T-cell (primary cell): ENCODE measurements at regions not wholly inside any gene's neighbourhood (a gene's known extent, or its start where the extent isn't known, plus 50 kb on each side); places are given as distances from the start of the nearest gene placed in this dataset.

Experiments
- ATAC-seq, 4 experiments: fragments of 200-7000 bp in 3 of 4; fragments of 150-1000 bp in 1 of 4; cut with Tn5 transposase; replicated peaks in 1 of 4; 1 replicate in 3 of 4; 2 replicates in 1 of 4; pipeline ENCODE4 v1.10.0; 2021; ENCODE audit warnings: moderate library complexity in 3 of 4, mild to moderate bottlenecking in 2 of 4, moderate number of reproducible peaks in 1 of 4
- CTCF ChIA-PET, 2 donors: fragments of 300-600 bp; sonication (Branson Sonifier 250); formaldehyde crosslinking; loops; one replicate each; lab custom pipeline; 2022; ENCODE audit warnings: antibody characterized with exemption in 2 of 2; lab: Charles Lee
- POLR2A ChIA-PET, 2 donors: fragments of 300-600 bp; sonication (Branson Sonifier 250); formaldehyde crosslinking; loops; one replicate each; lab custom pipeline; 2022; ENCODE audit warnings: antibody characterized with exemption in 2 of 2; lab: Charles Lee
- DNase-seq, 35 experiments: peaks; one replicate each; pipeline versions ENCODE4 v3.0.0 to v3.0.0-alpha.2; 2013 to 2023
- H3K27ac ChIP-seq: one replicate; pipeline ENCODE4 v1.5.1; 2013; ENCODE audit warnings: low read length
- H3K27me3 ChIP-seq, 2 experiments: replicated peaks in 1 of 2; 1 replicate in 1 of 2; 2 replicates in 1 of 2; pipeline versions ENCODE4 v1.6.1 to v1.7.0; 2013; ENCODE audit warnings: low read length in 1 of 2, mixed read lengths in 1 of 2; ENCODE audit not compliant: control insufficient read depth in 2 of 2, insufficient read depth in 2 of 2; ENCODE audit errors: extremely low read depth in 1 of 2
- H3K36me3 ChIP-seq, 2 donors: 1 replicate in 1 of 2; 2 replicates in 1 of 2; pipeline versions ENCODE4 v1.6.1 to v1.7.0; 2013; ENCODE audit warnings: low read length in 1 of 2; ENCODE audit not compliant: control insufficient read depth in 2 of 2, insufficient read depth in 1 of 2; ENCODE audit errors: extremely low read depth in 1 of 2
- H3K4me1 ChIP-seq, 2 experiments: 1 replicate in 1 of 2; 2 replicates in 1 of 2; pipeline versions ENCODE4 v1.6.1 to v1.7.0; 2013; ENCODE audit warnings: low read length in 2 of 2, mixed read lengths in 1 of 2; ENCODE audit not compliant: insufficient read depth in 2 of 2, control insufficient read depth in 1 of 2; ENCODE audit errors: extremely low read depth in 1 of 2
- H3K4me3 ChIP-seq, 2 donors: 1 replicate in 1 of 2; 2 replicates in 1 of 2; pipeline versions ENCODE4 v1.5.1 to v1.7.0; 2013; ENCODE audit warnings: mild to moderate bottlenecking in 2 of 2, low read length in 1 of 2, moderate library complexity in 1 of 2; ENCODE audit not compliant: control insufficient read depth in 1 of 2; ENCODE audit errors: extremely low read depth in 1 of 2
- H3K9me3 ChIP-seq: 2 replicates; pipeline ENCODE4 v1.7.0; 2013
- H3K27ac Mint-ChIP-seq, 2 donors: one replicate each; pipeline ENCODE4 v1.8.0; 2020 to 2021; ENCODE audit warnings: mild to moderate bottlenecking in 2 of 2, mixed read lengths in 2 of 2
- H3K27me3 Mint-ChIP-seq, 2 donors: one replicate each; pipeline ENCODE4 v1.8.0; 2021 to 2022; ENCODE audit warnings: mixed read lengths in 2 of 2
- H3K36me3 Mint-ChIP-seq: one replicate; pipeline ENCODE4 v1.8.0; 2021; ENCODE audit warnings: mixed read lengths
- H3K4me1 Mint-ChIP-seq, 3 donors: one replicate each; pipeline ENCODE4 v1.8.0; 2020 to 2022; ENCODE audit warnings: mixed read lengths in 3 of 3, mild to moderate bottlenecking in 1 of 3
- H3K4me3 Mint-ChIP-seq, 3 donors: one replicate each; pipeline ENCODE4 v1.8.0; 2020 to 2022; ENCODE audit warnings: mild to moderate bottlenecking in 3 of 3, mixed read lengths in 3 of 3, moderate library complexity in 3 of 3
- H3K9me3 Mint-ChIP-seq, 3 donors: one replicate each; pipeline ENCODE4 v1.8.0; 2020 to 2022; ENCODE audit warnings: mixed read lengths in 3 of 3
- WGBS: methylation state at CpG from one replicate; pipeline ENCODE4 v1.1.5; 2013; ENCODE audit warnings: missing lambda C conversion rate; ENCODE audit not compliant: insufficient coverage; 5-methylcytosine and 5-hydroxymethylcytosine counted together

DNA sequence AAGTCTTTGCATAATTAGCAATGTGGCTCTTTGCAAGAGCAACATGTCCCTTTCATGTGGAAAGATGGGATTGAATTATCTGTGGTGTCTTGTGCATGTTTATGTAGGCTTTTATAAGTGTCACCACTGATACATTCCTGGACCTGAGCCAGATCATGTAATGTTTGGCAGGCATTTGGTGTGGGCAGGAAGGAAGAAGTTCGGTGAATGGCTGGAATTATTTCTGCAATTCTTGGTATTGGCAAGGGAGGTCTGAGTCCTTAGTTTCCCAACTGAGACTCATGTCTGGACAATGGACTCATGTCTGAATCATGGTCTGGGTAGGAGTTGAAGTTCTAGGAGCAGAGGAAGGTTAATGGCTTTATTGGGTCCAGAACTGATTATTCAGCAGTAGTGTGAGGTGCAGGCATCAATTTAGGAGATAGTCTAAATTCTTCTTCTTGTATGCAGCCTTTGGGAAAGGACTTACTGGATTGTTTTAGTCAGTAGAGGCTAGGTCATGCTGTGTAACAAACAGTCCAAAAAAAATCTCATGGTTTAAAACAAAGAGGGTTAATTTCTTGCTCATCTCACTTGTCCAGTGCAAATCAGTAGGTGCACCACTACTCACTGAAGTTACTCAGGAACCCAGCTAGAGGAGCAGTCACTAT is 186.5 kb upstream of the LHX5 start:
- no peaks in the 10 kb centered on the region for H3K36me3 Mint-ChIP-seq
- no peaks in the 10 kb centered on the region for H3K27me3 ChIP-seq
- DNase-seq (no peak), ATAC-seq (no peak)
- H3K4me1 Mint-ChIP-seq, result no peaks in the 10 kb centered on the region
- H3K9me3 Mint-ChIP-seq, result peaks cover 7 to 11% (median 9%) of the 10 kb centered on the region in 3 donors
- peaks cover under 1 to 7% of the 10 kb centered on the region in 2 donors for H3K27me3 Mint-ChIP-seq
- no peak overlapping the region for H3K27ac ChIP-seq
- no peak overlapping the region for H3K27ac Mint-ChIP-seq
- ChIA-PET POLR2A (no interaction called here), CTCF (no interaction called here)
- WGBS, result 25% methylated on average over 1 of the region's 1 CpG
- no peaks in the 10 kb centered on the region for H3K4me1 ChIP-seq
- H3K9me3 ChIP-seq, result no peaks in the 10 kb centered on the region
- H3K4me3 Mint-ChIP-seq, result no peak overlapping the region
- no peaks in the 10 kb centered on the region for H3K36me3 ChIP-seq
- no peak overlapping the region for H3K4me3 ChIP-seq

DNA sequence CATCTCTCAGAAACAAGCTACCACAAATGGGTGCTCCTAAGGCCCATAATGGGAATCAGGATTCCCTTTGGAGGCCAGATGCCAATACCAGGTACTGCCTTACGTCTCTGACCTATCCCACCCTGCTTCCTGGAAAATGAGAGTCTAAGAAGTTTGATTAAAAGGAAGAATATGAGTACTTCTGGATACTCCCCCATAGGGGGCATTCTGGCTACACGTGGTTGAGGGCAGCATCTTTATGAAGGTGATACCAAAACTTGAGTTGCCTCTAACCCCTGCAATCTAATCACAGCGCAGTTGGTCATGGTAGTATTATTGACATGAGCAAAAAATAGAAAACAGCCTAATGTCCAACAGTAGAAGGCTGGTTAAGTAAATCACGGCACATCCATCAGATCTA is 184.2 kb upstream of the LHX5 start:
- Mint-ChIP-seq H3K27ac (no peak overlapping the region), H3K27me3 (peaks cover 3 to 13% of the 10 kb centered on the region in 2 donors), H3K4me3 (no peak overlapping the region), H3K4me1 (no peaks in the 10 kb centered on the region), H3K36me3 (no peaks in the 10 kb centered on the region), H3K9me3 (peaks cover 7 to 11% (median 9%) of the 10 kb centered on the region in 3 donors)
- Histone ChIP-seq H3K36me3 (no peaks in the 10 kb centered on the region), H3K9me3 (no peaks in the 10 kb centered on the region), H3K27ac (no peak overlapping the region), H3K4me3 (no peak overlapping the region), H3K27me3 (no peaks in the 10 kb centered on the region), H3K4me1 (no peaks in the 10 kb centered on the region)
- no peak for ATAC-seq
- no peak for DNase-seq
- ChIA-PET CTCF (no interaction called here), POLR2A (interaction anchor here in 1 of 2 donors (0.6 kb wide), 1 partner anchor 1281 kb away, joined by 3 read pairs; no protein-coding TSS in a partner anchor)
- no CpG with 5 or more reads among the region's 4 CpGs for WGBS

DNA sequence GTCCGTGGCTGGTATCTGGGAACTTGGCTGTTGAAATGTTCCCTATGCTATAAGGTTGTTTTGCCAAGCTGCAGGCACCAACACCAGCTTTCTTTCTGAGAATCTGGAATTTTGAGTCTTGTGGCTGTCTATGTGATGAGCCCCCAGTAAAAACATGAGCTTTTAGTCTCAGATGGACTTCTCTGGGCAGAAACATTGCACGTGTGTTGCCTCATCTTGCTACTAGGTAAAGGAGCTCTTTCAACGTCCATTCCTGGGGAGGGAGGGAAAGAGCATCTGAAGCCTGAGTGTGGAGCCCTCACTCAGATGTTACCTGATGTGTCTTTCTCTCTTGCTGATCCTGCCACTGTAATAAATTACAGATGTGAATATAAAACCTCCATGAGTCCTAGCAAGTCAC is 183.8 kb upstream of the LHX5 start:
- no peak overlapping the region for H3K4me3 Mint-ChIP-seq
- H3K36me3 Mint-ChIP-seq, result no peaks in the 10 kb centered on the region
- no peaks in the 10 kb centered on the region for H3K36me3 ChIP-seq
- H3K27me3 ChIP-seq, result no peaks in the 10 kb centered on the region
- no peak overlapping the region for H3K27ac Mint-ChIP-seq
- no peaks in the 10 kb centered on the region for H3K4me1 ChIP-seq
- DNase-seq (no peak), ATAC-seq (no peak)
- peaks cover 3 to 14% of the 10 kb centered on the region in 2 donors for H3K27me3 Mint-ChIP-seq
- no peaks in the 10 kb centered on the region for H3K9me3 ChIP-seq
- POLR2A ChIA-PET, result no interaction called here
- no peak overlapping the region for H3K4me3 ChIP-seq
- CTCF ChIA-PET, result no interaction called here
- H3K4me1 Mint-ChIP-seq, result no peaks in the 10 kb centered on the region
- WGBS, result 90% methylated on average over 2 of the region's 3 CpGs
- H3K9me3 Mint-ChIP-seq, result peaks cover 7 to 11% (median 9%) of the 10 kb centered on the region in 3 donors
- H3K27ac ChIP-seq, result no peak overlapping the region

DNA sequence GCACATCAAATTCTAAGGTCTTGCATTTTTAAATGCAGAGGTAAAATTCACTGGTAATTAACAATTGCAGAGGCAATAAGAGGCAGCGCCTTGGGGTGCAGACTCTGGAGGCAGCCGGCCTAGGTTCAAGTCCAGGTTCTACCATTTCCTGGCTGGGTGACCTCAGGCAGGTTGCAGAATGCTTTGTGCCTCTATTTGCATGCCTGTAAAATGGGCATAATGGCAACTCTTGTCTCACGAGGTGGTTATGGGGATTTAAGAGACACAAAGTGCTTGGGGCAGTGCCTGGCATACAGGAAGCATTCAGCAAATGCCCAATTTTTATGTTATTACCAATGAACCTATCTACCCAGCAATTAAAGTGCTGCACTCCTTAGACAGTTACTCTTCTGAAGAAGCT is 180.0 kb upstream of the LHX5 start:
- peaks cover 24 to 45% of the 10 kb centered on the region in 2 donors for H3K27me3 Mint-ChIP-seq
- no peak overlapping the region for H3K27ac Mint-ChIP-seq
- peaks cover 4 to 10% (median 9%) of the 10 kb centered on the region in 3 donors for H3K9me3 Mint-ChIP-seq
- DNase-seq (no peak), ATAC-seq (no peak)
- Histone ChIP-seq H3K27me3 (peaks cover 0 to 22% of the 10 kb centered on the region in 2 experiments), H3K27ac (no peak overlapping the region), H3K36me3 (no peaks in the 10 kb centered on the region), H3K9me3 (no peaks in the 10 kb centered on the region), H3K4me1 (no peaks in the 10 kb centered on the region), H3K4me3 (no peak overlapping the region)
- POLR2A ChIA-PET, result no interaction called here
- 94% methylated on average over 2 of the region's 3 CpGs for WGBS
- no peaks in the 10 kb centered on the region for H3K36me3 Mint-ChIP-seq
- CTCF ChIA-PET, result no interaction called here
- no peaks in the 10 kb centered on the region for H3K4me1 Mint-ChIP-seq
- H3K4me3 Mint-ChIP-seq, result no peak overlapping the region

DNA sequence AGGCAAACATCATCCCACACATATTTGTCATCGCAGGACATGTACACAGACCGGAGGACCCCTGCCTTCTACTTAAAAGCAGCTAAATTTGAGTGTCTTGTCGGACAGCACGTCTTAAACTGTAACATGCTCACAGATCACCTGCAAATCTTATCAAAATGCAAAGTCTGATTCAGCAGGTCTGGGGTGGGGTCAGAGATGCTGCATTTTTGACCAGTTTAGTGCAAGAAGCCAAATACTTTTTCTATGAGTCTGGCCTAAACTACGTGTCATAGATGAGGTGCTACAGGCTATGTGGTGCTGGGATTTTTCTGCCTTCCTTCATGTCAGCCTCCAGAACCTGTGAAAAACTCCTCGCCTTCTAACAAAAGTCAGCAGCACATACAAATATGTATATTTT is 178.8 kb upstream of the LHX5 start:
- H3K4me1 ChIP-seq, result no peaks in the 10 kb centered on the region
- ATAC-seq (no peak), DNase-seq (no peak)
- H3K27ac Mint-ChIP-seq, result no peak overlapping the region
- H3K9me3 ChIP-seq, result no peaks in the 10 kb centered on the region
- H3K27ac ChIP-seq, result no peak overlapping the region
- H3K4me3 ChIP-seq, result no peak overlapping the region
- H3K27me3 Mint-ChIP-seq, result peaks cover 29 to 50% of the 10 kb centered on the region in 2 donors
- H3K4me3 Mint-ChIP-seq, result no peak overlapping the region
- WGBS, result 81% methylated on average over 2 of the region's 6 CpGs
- H3K4me1 Mint-ChIP-seq, result no peaks in the 10 kb centered on the region
- ChIA-PET CTCF (no interaction called here), POLR2A (no interaction called here)
- H3K36me3 ChIP-seq, result no peaks in the 10 kb centered on the region
- peaks cover 0 to 27% of the 10 kb centered on the region in 2 experiments for H3K27me3 ChIP-seq
- peaks cover 4 to 7% (median 6%) of the 10 kb centered on the region in 3 donors for H3K9me3 Mint-ChIP-seq
- H3K36me3 Mint-ChIP-seq, result no peaks in the 10 kb centered on the region

DNA sequence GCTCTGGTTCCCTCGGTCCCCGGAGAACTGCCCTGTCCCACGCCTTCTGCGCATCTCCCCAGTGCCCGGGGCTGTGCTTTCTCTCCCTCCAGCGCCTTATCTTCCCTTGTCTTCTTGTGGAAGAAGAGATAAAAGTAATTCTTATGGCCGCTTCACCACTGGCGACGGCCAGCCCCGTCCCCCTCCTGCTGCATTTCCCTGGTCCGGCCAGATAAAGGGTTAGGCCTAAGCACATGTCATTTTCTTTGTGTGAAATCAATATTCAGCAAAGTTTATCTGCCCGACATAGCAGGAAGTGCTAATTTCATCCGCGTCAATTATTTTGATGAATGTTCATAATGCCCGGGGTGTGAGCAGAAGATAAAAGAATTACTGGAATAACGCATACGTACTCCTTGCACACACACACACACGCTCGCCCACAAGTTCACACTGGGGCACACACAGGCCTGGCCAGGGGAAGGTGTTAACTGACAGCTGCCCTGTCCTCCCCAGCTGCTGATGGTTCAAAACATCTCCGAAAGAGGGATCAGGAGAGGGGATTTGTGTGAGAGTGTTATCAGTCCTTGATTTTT is 177.7 kb upstream of the LHX5 start:
- no peak overlapping the region for H3K27ac ChIP-seq

More for the DNA sequence above, 177.7 kb upstream of the LHX5 start:
- Mint-ChIP-seq H3K27me3 (peaks cover 36 to 59% of the 10 kb centered on the region in 2 donors), H3K36me3 (no peaks in the 10 kb centered on the region), H3K9me3 (peaks cover 4 to 7% (median 5%) of the 10 kb centered on the region in 3 donors), H3K4me1 (no peaks in the 10 kb centered on the region), H3K4me3 (no peak overlapping the region), H3K27ac (no peak overlapping the region)
- Histone ChIP-seq H3K9me3 (no peaks in the 10 kb centered on the region), H3K4me1 (no peaks in the 10 kb centered on the region), H3K27me3 (peaks cover 0 to 34% of the 10 kb centered on the region in 2 experiments), H3K36me3 (no peaks in the 10 kb centered on the region), H3K4me3 (no peak overlapping the region)
- ChIA-PET CTCF (no interaction called here), POLR2A (no interaction called here)
- ATAC-seq, result no peak
- DNase-seq, result no peak
- 20% methylated on average over 4 of the region's 20 CpGs for WGBS
